ENCODE measurements at regions not wholly inside any gene's neighbourhood (a gene's known extent, or its start where the extent isn't known, plus 50 kb on each side); places are given as distances from the start of the nearest gene placed in this dataset.
A peak's percentile ranks its signal among the peaks of the same experiment; 100 is the strongest.

DNA sequence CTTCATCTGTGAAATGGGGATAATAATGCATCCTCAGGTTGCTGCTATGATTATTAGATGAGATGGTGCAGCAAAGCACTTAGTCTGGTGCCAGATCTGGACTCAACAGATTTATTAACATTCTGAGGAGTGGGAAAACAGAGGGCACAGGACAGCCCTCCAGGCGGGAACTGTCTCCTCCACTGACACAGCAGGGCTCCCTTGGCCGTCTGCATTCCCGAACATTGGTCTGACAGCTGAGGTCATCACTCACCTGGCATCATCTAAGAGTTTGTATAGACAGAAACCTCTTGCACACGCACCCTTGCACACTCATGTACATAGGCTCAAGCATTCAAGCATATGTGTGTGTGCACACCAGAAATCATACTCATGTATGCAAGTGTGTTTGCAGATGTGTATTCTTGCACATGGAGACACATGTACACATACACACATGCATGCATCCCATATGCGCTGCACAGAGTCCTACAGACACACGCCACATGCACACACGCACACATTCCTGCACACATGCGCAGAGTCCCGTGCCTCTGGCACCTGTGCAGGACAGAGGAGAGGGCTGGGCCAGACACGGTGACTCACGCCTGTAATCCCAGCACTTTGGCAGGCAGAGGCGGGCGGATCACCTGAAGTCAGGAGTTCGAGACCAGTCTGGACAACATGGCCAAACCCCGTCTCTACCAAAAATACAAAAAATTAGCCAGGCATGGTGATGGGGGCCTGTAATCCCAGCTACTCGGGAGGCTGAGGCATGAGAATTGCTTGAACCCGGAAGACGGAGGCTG, 173.3 kb upstream of the GLI2 start:
- TF ChIP-seq, protein P1, sequence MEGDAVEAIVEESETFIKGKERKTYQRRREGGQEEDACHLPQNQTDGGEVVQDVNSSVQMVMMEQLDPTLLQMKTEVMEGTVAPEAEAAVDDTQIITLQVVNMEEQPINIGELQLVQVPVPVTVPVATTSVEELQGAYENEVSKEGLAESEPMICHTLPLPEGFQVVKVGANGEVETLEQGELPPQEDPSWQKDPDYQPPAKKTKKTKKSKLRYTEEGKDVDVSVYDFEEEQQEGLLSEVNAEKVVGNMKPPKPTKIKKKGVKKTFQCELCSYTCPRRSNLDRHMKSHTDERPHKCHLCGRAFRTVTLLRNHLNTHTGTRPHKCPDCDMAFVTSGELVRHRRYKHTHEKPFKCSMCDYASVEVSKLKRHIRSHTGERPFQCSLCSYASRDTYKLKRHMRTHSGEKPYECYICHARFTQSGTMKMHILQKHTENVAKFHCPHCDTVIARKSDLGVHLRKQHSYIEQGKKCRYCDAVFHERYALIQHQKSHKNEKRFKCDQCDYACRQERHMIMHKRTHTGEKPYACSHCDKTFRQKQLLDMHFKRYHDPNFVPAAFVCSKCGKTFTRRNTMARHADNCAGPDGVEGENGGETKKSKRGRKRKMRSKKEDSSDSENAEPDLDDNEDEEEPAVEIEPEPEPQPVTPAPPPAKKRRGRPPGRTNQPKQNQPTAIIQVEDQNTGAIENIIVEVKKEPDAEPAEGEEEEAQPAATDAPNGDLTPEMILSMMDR (IDR thresholded peaks at IDR 0.05; ENCODE audit: insufficient read depth, low read depth, low read length): no peak
- H3K4me3 ChIP-seq (ENCODE audit: low read depth, low read length): no peak overlapping the region
- no peak for DNase-seq (ENCODE audit: low read depth)

- TF ChIP-seq, protein P1 (IDR thresholded peaks at IDR 0.05; ENCODE audit: insufficient read depth, low read depth, low read length): no peak
- H3K4me3 ChIP-seq (ENCODE audit: low read depth, low read length): no peak overlapping the region
- no peak for DNase-seq (ENCODE audit: low read depth)
Observed at GRCh38 chr2:120563616-120564015, 172.1 kb upstream of the GLI2 start.

DNA sequence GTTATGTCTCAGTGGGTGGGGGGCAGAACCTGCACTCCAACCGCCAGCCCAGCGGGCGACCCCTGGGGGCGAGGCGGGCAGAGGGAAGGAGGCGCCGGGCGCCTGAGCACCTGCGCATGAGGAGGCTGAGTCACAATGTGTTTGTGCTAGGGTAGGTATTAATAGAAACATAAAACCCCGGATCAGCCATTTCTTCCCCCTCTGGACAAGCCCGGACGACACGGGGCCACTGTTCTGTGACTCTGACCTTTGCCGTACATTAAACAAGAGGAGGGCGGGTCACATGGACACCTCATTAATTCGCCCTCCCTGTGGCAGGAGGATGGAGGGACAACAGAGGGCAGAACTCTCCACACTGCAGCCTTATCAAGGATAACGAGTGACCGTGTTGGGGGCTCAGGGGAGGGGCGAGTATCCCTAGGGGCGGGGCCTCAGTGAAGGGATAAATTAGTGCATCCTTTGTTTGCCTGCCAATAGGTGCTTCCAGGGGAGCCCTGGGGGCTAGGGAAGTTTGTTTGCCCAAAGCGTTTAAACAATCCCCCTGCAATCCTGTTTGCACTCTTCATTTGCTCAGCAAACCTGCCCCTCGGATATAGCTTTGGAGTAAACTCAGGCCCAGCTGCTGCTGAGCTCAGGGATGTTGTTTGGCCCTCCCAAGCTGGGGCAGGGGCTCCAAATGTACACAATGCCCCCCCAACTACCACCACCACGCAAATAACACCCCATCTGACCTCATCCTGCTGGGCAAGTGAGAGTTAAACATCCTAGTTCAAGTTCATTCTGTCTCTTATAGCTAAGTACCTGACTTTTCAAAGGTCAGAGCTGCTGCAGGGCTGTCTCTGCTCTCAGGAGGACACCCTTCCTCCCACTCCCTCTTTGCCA, 171.2 kb upstream of the GLI2 start:
- H3K4me3 ChIP-seq (ENCODE audit: low read depth, low read length): no peak overlapping the region
- no peak for DNase-seq (ENCODE audit: low read depth)
- TF ChIP-seq, protein P1 (IDR thresholded peaks at IDR 0.05; ENCODE audit: insufficient read depth, low read depth, low read length): no peak

GRCh38 chr2:120565095-120565460, 170.6 kb upstream of the GLI2 start:
- H3K4me3 ChIP-seq (ENCODE audit: low read depth, low read length): no peak overlapping the region
- no peak for DNase-seq (ENCODE audit: low read depth)
- TF ChIP-seq, protein P1 (IDR thresholded peaks at IDR 0.05; ENCODE audit: insufficient read depth, low read depth, low read length): no peak

DNA sequence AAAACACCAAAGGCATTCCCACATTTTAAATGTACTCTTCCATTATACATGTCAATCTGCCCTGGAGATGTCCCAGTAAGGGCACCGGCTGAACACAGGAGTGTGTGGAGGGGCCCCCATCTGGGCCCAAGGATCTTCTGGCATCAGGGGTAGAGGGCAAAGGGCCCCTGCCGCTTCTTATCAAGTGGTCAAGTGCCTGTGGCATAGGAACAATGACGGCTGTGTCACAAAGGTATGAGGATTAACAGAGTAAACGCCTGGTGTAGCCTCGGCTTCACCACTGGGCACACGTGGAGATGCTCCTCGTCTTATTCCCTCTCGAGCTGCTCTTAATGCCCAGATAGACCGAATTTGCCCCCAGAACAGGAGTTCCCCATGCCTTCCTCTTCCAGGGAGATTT, 169.7 kb upstream of the GLI2 start:
- DNase-seq (ENCODE audit: low read depth): no peak
- H3K4me3 ChIP-seq (ENCODE audit: low read depth, low read length): no peak overlapping the region
- TF ChIP-seq, protein P1 (IDR thresholded peaks at IDR 0.05; ENCODE audit: insufficient read depth, low read depth, low read length): no peak

DNA sequence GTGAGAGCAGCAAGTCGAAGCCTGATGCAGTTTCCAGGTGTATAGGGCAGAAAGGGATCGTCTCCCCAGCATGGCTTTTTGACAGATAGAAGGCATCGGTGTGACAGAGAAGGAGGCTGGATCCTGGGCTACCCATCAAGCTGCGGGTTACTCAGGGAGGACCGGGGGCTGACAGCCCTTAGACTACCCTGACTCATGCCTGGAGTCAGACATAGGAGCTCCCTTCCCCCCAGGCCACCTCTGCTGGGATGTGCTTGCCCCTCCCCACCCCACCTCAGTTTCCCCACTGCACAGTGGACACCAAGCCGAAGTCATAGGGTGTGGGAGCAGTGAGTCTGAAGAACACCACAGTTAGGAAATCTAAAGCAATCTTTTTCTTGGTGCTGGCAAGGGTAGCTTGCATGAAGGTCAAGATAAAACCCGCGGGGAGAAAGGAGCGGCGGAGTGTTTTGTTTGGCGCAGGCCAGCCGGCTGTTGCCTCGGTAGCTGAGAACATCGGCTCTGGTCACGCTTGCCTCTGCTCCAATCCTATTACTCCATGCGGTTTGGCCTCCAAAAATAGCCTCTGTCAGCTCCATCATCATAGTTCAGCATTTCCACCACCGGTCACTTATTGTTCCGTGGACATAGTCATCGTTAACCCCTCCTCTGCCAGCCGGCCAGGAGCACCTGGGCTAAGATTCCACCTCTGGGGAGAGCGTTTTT, 169.2 kb upstream of the GLI2 start:
- DNase-seq (ENCODE audit: low read depth): peak; percentile 22
- H3K4me3 ChIP-seq (ENCODE audit: low read depth, low read length): no peak overlapping the region
- TF ChIP-seq, protein P1 (IDR thresholded peaks at IDR 0.05; ENCODE audit: insufficient read depth, low read depth, low read length): no peak
